K562 (cell line): ENCODE measurements at regions not wholly inside any gene's neighbourhood (a gene's known extent, or its start where the extent isn't known, plus 50 kb on each side); places are given as distances from the start of the nearest gene placed in this dataset.
A peak's percentile ranks its signal among the peaks of the same experiment; 100 is the strongest.

ENCODE experiments used
- MGA ChIP-seq: fragments of 450-650 bp; IDR thresholded peaks from 2 replicates; pipeline ENCODE4 v1.6.1; 2016; ENCODE audit warnings: mild to moderate bottlenecking, moderate library complexity
- RB1 ChIP-seq: fragments of 450-650 bp; IDR thresholded peaks from 2 replicates; pipeline ENCODE4 v1.6.1; 2017; ENCODE audit warnings: low read depth, mild to moderate bottlenecking
- SMAD4 ChIP-seq: fragments of 250-450 bp; sonication (Bioruptor Pico); conservative IDR thresholded peaks from 2 replicates; pipeline ENCODE4 v1.8.0; 2021; ENCODE audit warnings: inconsistent platforms, mild to moderate bottlenecking, moderate library complexity
- YY1 ChIP-seq, 3 experiments: IDR thresholded peaks; 2 replicates each; pipeline ENCODE4 v1.6.1; 2011; ENCODE audit warnings: low read length in 2 of 3, mild to moderate bottlenecking in 2 of 3, moderate library complexity in 2 of 3, borderline replicate concordance in 1 of 3, control low read depth in 1 of 3, low read depth in 1 of 3; ENCODE audit not compliant: insufficient read depth in 3 of 3, insufficient replicate concordance in 2 of 3, control insufficient read depth in 1 of 3, insufficient read length in 1 of 3; ENCODE audit errors: extremely low read depth in 1 of 3
- ZEB2 ChIP-seq: fragments of 450-650 bp; IDR thresholded peaks from 2 replicates; pipeline ENCODE4 v1.6.1; 2016
- TF ChIP-seq, protein P1 (sequence below): sonication (generic); formaldehyde crosslinking; IDR thresholded peaks from 2 replicates; pipeline ENCODE4 v1.8.0; 2022; ENCODE audit warnings: mild to moderate bottlenecking, missing genetic modification reagents
- TF ChIP-seq, protein P2 (sequence below), 2 experiments: fragments of 450-650 bp; conservative IDR thresholded peaks; 2 replicates each; pipeline ENCODE4 v1.6.1; 2017; ENCODE audit warnings: mild to moderate bottlenecking in 2 of 2, moderate library complexity in 2 of 2

GRCh38 chr16:29594926-29595838 is 67.9 kb upstream of the SPN start (continued):
- TF ChIP-seq MGA (peak; percentile 64), ZEB2 (0 out of 2 replicates have a peak, but pooled peaks have one; percentile 43), RB1 (0 out of 2 replicates have a peak, but pooled peaks have one; percentile 24), YY1 (IDR thresholded peaks at IDR 0.05; ENCODE audit: borderline replicate concordance in 1 of 3, control insufficient read depth in 1 of 3, extremely low read depth in 1 of 3, insufficient read depth in 3 of 3, insufficient read length in 1 of 3, insufficient replicate concordance in 2 of 3, low read depth in 1 of 3, low read length in 2 of 3) (peak in 1 of 3 experiments; percentile 18), SMAD4 (CRISPR knock-in tag) (peak; percentile 65; the same call in 1 of the 2 replicates)
- TF ChIP-seq, protein P1, sequence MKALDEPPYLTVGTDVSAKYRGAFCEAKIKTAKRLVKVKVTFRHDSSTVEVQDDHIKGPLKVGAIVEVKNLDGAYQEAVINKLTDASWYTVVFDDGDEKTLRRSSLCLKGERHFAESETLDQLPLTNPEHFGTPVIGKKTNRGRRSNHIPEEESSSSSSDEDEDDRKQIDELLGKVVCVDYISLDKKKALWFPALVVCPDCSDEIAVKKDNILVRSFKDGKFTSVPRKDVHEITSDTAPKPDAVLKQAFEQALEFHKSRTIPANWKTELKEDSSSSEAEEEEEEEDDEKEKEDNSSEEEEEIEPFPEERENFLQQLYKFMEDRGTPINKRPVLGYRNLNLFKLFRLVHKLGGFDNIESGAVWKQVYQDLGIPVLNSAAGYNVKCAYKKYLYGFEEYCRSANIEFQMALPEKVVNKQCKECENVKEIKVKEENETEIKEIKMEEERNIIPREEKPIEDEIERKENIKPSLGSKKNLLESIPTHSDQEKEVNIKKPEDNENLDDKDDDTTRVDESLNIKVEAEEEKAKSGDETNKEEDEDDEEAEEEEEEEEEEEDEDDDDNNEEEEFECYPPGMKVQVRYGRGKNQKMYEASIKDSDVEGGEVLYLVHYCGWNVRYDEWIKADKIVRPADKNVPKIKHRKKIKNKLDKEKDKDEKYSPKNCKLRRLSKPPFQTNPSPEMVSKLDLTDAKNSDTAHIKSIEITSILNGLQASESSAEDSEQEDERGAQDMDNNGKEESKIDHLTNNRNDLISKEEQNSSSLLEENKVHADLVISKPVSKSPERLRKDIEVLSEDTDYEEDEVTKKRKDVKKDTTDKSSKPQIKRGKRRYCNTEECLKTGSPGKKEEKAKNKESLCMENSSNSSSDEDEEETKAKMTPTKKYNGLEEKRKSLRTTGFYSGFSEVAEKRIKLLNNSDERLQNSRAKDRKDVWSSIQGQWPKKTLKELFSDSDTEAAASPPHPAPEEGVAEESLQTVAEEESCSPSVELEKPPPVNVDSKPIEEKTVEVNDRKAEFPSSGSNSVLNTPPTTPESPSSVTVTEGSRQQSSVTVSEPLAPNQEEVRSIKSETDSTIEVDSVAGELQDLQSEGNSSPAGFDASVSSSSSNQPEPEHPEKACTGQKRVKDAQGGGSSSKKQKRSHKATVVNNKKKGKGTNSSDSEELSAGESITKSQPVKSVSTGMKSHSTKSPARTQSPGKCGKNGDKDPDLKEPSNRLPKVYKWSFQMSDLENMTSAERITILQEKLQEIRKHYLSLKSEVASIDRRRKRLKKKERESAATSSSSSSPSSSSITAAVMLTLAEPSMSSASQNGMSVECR (CRISPR knock-in tag): peak; percentile 49; the same call in 1 of the 2 replicates
- TF ChIP-seq, protein P2, sequence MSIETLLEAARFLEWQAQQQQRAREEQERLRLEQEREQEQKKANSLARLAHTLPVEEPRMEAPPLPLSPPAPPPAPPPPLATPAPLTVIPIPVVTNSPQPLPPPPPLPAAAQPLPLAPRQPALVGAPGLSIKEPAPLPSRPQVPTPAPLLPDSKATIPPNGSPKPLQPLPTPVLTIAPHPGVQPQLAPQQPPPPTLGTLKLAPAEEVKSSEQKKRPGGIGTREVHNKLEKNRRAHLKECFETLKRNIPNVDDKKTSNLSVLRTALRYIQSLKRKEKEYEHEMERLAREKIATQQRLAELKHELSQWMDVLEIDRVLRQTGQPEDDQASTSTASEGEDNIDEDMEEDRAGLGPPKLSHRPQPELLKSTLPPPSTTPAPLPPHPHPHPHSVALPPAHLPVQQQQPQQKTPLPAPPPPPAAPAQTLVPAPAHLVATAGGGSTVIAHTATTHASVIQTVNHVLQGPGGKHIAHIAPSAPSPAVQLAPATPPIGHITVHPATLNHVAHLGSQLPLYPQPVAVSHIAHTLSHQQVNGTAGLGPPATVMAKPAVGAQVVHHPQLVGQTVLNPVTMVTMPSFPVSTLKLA (conservative IDR thresholded peaks at IDR 0.05): peak in 1 of 2 experiments; percentile 73; a peak in 2 of 4 replicates
